HG02678 (cell line): ENCODE measurements at regions not wholly inside any gene's neighbourhood (a gene's known extent, or its start where the extent isn't known, plus 50 kb on each side); places are given as distances from the start of the nearest gene placed in this dataset.
"Not testable (repeated sequence)": the region's sequence is repeated elsewhere in the genome, so short reads cannot be mapped to it uniquely, and the experiment has no call there.

Source experiments
- ATAC-seq: cut with Tn5 transposase; IDR thresholded peaks from one replicate; pipeline ENCODE4 v1.9.1; 2021; ENCODE audit warnings: mild to moderate bottlenecking, moderate library complexity; ENCODE audit not compliant: unreplicated experiment

GRCh38 chr7:119916501-119916900 is 356.5 kb upstream of the KCND2 start:
- no peak for ATAC-seq

GRCh38 chr7:119918185-119918584 is 354.8 kb upstream of the KCND2 start:
- no peak for ATAC-seq

GRCh38 chr7:119919986-119920385 is 353.0 kb upstream of the KCND2 start:
- ATAC-seq = no peak

GRCh38 chr7:119925581-119926289 is 347.2 kb upstream of the KCND2 start:
- no peak for ATAC-seq

GRCh38 chr7:119929891-119930290 is 343.1 kb upstream of the KCND2 start:
- no peak for ATAC-seq

GRCh38 chr7:119931230-119931824 is 341.6 kb upstream of the KCND2 start:
- ATAC-seq = no peak

- peak; percentile 86 for ATAC-seq
Observed at GRCh38 chr7:119935418-119936025, 337.5 kb upstream of the KCND2 start.

- no peak for ATAC-seq
Observed at GRCh38 chr7:119936836-119937235, 336.1 kb upstream of the KCND2 start.

- no peak for ATAC-seq
Observed at GRCh38 chr7:119937745-119938144, 335.2 kb upstream of the KCND2 start.

GRCh38 chr7:119943942-119944600 is 328.9 kb upstream of the KCND2 start:
- no peak for ATAC-seq

GRCh38 chr7:119944601-119944972 is 328.4 kb upstream of the KCND2 start:
- ATAC-seq = no peak

- ATAC-seq = no peak
Observed at GRCh38 chr7:119945822-119946221, 327.2 kb upstream of the KCND2 start.

GRCh38 chr7:119949053-119949452 is 323.9 kb upstream of the KCND2 start:
- ATAC-seq = no peak

GRCh38 chr7:119950390-119951041 is 322.5 kb upstream of the KCND2 start:
- not testable (repeated sequence) for ATAC-seq

GRCh38 chr7:119951614-119952013 is 321.4 kb upstream of the KCND2 start:
- ATAC-seq = not testable (repeated sequence)

- no peak for ATAC-seq
Observed at GRCh38 chr7:119957335-119957734, 315.6 kb upstream of the KCND2 start.

GRCh38 chr7:119959811-119960210 is 313.2 kb upstream of the KCND2 start:
- ATAC-seq = no peak

GRCh38 chr7:119963654-119964053 is 309.3 kb upstream of the KCND2 start:
- ATAC-seq = no peak

- no peak for ATAC-seq
Observed at GRCh38 chr7:119964065-119964464, 308.9 kb upstream of the KCND2 start.

- ATAC-seq = no peak
Observed at GRCh38 chr7:119964788-119965542, 308.0 kb upstream of the KCND2 start.

GRCh38 chr7:119967221-119967620 is 305.8 kb upstream of the KCND2 start:
- no peak for ATAC-seq
